MM.1S (cell line): ENCODE measurements at regions not wholly inside any gene's neighbourhood (a gene's known extent, or its start where the extent isn't known, plus 50 kb on each side); places are given as distances from the start of the nearest gene placed in this dataset.
"Not testable (repeated sequence)": the region's sequence is repeated elsewhere in the genome, so short reads cannot be mapped to it uniquely, and the experiment has no call there.

ENCODE experiments used
- EZH2phosphoT487 ChIP-seq: fragments of 300-600 bp; sonication (generic); IDR thresholded peaks from 2 replicates; pipeline ENCODE4 v1.6.1; 2018; ENCODE audit warnings: antibody characterized with exemption, low read length
- TF ChIP-seq, protein P1 (sequence below): fragments of 300-600 bp; sonication (generic); IDR thresholded peaks from 2 replicates; pipeline ENCODE4 v1.5.1; 2016; ENCODE audit warnings: antibody characterized with exemption, low read length, mixed read lengths

DNA sequence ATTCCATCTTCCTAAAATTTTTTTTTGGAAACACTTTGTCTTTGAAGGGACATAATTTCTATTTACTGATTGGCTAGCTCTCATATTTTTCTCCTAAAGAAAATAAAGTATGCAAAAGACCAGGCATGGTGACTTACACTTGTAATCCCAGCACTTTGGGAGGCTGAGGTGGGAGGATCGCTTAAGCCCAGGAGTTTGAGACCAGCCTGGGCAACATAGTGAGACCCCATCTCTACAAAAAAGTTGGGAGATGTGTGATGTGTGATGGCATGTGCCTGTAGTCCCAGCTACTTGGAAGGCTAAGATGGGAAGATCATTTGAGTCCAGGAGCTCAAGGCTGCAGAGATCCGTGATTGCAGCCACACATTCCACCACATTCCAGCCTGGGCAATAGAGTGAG is 461.3 kb downstream of the KLF5 start:
- TF ChIP-seq, protein P1, sequence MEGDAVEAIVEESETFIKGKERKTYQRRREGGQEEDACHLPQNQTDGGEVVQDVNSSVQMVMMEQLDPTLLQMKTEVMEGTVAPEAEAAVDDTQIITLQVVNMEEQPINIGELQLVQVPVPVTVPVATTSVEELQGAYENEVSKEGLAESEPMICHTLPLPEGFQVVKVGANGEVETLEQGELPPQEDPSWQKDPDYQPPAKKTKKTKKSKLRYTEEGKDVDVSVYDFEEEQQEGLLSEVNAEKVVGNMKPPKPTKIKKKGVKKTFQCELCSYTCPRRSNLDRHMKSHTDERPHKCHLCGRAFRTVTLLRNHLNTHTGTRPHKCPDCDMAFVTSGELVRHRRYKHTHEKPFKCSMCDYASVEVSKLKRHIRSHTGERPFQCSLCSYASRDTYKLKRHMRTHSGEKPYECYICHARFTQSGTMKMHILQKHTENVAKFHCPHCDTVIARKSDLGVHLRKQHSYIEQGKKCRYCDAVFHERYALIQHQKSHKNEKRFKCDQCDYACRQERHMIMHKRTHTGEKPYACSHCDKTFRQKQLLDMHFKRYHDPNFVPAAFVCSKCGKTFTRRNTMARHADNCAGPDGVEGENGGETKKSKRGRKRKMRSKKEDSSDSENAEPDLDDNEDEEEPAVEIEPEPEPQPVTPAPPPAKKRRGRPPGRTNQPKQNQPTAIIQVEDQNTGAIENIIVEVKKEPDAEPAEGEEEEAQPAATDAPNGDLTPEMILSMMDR, result not testable (repeated sequence)
- TF ChIP-seq EZH2phosphoT487, result not testable (repeated sequence)
